Chondrocyte (in vitro differentiated cells): ENCODE measurements at regions not wholly inside any gene's neighbourhood (a gene's known extent, or its start where the extent isn't known, plus 50 kb on each side); places are given as distances from the start of the nearest gene placed in this dataset.
A peak's percentile ranks its signal among the peaks of the same experiment; 100 is the strongest.

ENCODE experiments used
- DNase-seq: peaks from one replicate; pipeline ENCODE4 v3.0.0; 2021; ENCODE audit warnings: mixed read lengths, low spot score
- H3K27ac Mint-ChIP-seq: one replicate; pipeline ENCODE4 v1.8.0; 2021; ENCODE audit warnings: mild to moderate bottlenecking, moderate library complexity, mixed read lengths; ENCODE audit not compliant: unreplicated experiment
- H3K27me3 Mint-ChIP-seq: 2 replicates; pipeline ENCODE4 v1.8.0; 2021; ENCODE audit warnings: low read depth, mixed read lengths
- H3K36me3 Mint-ChIP-seq: 2 replicates; pipeline ENCODE4 v1.8.0; 2021; ENCODE audit warnings: low read depth, mixed read lengths
- H3K4me1 Mint-ChIP-seq: 2 replicates; pipeline ENCODE4 v1.8.0; 2021; ENCODE audit warnings: low read depth, mild to moderate bottlenecking, mixed read lengths
- H3K4me3 Mint-ChIP-seq: one replicate; pipeline ENCODE4 v1.8.0; 2021; ENCODE audit warnings: mild to moderate bottlenecking, moderate library complexity, mixed read lengths; ENCODE audit not compliant: unreplicated experiment
- H3K9me3 Mint-ChIP-seq: 2 replicates; pipeline ENCODE4 v1.8.0; 2021; ENCODE audit warnings: low read depth, mixed read lengths
- TF ChIP-seq, protein P1 (sequence below): fragments of 200-600 bp; sonication (generic); IDR thresholded peaks from 2 replicates; pipeline ENCODE4 v1.5.0; 2021; ENCODE audit warnings: antibody characterized with exemption, mild to moderate bottlenecking, moderate library complexity

DNA sequence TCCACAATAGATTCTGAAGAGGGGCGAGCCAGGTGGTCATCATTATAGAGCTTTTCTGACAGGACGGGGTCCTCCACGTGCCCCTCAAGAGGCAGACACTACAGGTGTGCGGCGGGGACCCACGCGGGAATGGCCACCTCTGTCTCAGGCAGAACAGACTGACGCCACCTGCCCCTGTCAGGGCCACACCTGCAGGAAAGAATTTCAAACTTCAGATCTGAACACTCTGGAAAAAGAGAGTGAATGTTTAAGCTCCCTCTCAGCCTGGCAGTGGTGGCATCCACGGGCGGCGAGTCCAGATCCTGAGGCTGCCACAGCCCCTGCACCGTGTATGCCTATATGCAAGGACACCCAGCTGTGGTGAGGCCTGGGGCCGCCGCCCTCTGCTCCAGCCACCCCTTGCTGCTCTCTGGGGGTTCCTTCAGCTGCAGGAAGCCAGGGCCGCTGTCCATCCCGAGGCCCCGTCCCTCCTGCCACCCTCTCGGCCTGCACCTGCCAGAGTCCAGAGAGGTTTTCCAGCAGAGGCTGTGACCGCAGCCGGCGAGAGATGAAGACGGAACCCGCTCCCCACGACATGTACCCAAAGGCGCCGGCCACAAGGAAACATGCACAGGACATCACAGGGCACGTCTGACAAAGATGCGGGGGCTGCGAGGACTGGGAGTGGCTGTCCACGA lies 234.9 kb downstream of the ERMARD start:
- TF ChIP-seq, protein P1, sequence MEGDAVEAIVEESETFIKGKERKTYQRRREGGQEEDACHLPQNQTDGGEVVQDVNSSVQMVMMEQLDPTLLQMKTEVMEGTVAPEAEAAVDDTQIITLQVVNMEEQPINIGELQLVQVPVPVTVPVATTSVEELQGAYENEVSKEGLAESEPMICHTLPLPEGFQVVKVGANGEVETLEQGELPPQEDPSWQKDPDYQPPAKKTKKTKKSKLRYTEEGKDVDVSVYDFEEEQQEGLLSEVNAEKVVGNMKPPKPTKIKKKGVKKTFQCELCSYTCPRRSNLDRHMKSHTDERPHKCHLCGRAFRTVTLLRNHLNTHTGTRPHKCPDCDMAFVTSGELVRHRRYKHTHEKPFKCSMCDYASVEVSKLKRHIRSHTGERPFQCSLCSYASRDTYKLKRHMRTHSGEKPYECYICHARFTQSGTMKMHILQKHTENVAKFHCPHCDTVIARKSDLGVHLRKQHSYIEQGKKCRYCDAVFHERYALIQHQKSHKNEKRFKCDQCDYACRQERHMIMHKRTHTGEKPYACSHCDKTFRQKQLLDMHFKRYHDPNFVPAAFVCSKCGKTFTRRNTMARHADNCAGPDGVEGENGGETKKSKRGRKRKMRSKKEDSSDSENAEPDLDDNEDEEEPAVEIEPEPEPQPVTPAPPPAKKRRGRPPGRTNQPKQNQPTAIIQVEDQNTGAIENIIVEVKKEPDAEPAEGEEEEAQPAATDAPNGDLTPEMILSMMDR: no peak
- Mint-ChIP-seq H3K36me3 (no peaks in the 10 kb centered on the region), H3K4me1 (no peaks in the 10 kb centered on the region), H3K27me3 (peaks cover 18% of the 10 kb centered on the region), H3K9me3 (no peaks in the 10 kb centered on the region), H3K4me3 (no peak overlapping the region), H3K27ac (no peak overlapping the region)
- peak; percentile 74 for DNase-seq

DNA sequence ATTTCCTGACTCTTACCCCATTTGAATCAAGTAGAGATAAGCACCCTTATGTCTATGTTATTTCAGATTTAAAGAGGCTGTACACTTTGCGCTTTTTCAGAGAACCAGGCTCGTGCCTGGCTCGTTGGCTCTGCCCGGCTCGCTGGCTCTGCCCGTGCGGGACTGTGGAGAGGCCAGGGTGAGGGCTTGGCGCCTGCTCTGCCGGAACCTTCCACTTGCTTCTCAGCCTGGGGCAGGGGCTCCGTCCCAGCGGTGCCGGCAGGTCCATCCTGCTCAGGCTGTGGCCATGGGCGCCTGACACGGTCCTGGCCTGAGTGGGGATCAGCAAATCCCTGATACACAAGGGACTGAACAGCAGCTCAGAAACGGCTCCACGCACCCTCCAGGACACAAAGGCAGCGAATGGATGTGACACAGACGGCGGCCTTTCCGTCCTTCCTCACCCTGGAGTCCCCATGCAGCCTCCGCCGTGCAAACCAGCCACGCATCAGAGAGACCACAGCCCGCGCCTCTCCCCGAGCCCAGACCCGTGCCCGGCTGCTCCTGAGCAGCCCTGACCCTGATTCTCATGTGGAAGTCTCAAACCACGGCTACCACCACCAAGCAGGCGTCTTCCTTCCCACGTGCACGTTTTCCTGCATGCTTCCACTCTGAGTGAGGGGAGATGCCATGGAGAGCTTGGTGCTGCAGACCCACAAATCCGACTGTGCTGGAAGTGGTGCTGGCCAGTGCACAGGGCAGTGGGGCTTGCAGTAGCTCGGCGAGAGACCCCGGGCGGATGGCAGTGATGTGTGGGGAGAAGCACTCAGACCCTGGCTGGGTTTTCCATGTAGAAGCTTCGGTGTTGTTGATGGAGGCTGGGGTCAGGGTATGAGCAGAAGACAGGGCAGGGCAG lies 233.9 kb downstream of the ERMARD start:
- H3K4me1 Mint-ChIP-seq: no peaks in the 10 kb centered on the region
- TF ChIP-seq, protein P1: no peak

DNA sequence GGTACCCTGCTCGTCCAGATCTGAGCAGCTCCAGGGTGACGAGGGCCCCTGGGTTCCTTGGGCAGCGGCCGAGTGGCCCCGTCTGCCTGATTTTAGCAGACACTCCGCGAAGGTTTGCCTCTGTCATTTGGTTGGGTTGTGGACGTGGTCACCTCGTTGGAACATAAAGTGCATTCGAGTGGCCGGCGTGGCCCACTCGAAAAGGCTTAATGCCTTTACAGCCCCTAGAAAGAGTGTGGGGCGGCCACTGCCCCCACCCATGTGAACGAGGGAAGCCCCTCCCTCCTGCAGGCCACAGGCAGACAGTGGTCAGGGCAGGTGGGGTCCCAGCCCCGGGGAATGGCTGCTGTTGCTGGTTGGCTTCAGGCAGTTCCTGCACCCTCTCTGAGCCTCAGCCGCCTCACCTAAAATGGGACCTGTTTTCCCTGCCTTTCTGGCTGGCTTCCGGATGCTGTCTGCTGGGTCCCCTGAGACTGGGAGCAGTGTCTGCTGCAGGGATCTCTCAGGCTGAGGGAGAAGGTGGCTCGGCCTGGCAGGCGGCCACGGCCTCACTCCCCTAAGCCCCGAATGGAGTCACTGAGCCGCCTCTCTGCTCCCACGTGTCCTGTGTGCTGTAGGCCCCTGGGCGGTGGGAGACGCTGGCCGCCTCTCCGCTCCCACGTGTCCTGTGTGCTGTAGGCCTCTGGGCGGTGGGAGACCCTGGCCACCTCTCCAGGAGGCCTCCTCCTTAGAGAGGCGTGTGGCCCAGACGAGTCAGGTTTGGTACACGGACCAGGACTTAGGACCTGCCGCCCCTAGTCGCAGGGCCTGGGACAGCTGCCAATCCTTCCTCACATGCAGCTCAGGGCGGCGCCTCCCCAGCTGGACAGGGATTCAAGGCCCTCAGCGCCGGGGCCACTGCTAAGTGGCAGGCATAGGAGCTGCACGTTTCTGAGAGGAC lies 233.0 kb downstream of the ERMARD start:
- Mint-ChIP-seq H3K27ac (no peak overlapping the region), H3K4me1 (no peaks in the 10 kb centered on the region), H3K36me3 (no peaks in the 10 kb centered on the region), H3K4me3 (no peak overlapping the region), H3K9me3 (no peaks in the 10 kb centered on the region), H3K27me3 (peaks cover 24% of the 10 kb centered on the region)
- DNase-seq: peak; percentile 84
- TF ChIP-seq, protein P1: no peak

More for the DNA sequence above, 233.9 kb downstream of the ERMARD start:
- peaks cover 23% of the 10 kb centered on the region for H3K27me3 Mint-ChIP-seq
- no peaks in the 10 kb centered on the region for H3K36me3 Mint-ChIP-seq
- H3K4me3 Mint-ChIP-seq: no peak overlapping the region
- DNase-seq: peak; percentile 92
- no peak overlapping the region for H3K27ac Mint-ChIP-seq
- no peaks in the 10 kb centered on the region for H3K9me3 Mint-ChIP-seq

DNA sequence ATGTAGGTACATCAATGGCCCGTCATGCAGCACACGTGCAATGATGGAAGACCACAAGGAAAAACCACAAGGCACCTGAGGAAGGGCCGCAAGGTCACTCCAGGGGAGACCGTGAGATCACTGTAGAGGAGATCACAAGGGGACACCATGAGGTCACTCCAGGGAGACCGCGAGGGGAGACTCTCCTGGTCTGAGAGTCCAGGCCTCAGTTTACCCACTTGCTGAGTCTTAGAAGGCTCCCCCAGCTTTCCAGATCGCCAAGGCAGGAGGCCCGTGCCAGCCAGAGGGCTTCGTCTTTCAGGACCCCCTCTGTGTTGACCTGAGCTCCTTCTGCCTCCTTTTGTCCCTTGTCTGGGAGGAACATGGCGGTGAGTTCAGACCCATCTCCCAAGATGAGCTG lies 232.2 kb downstream of the ERMARD start:
- Mint-ChIP-seq H3K4me3 (no peak overlapping the region), H3K9me3 (no peaks in the 10 kb centered on the region), H3K27me3 (peaks cover 30% of the 10 kb centered on the region), H3K36me3 (no peaks in the 10 kb centered on the region), H3K4me1 (no peaks in the 10 kb centered on the region), H3K27ac (no peak overlapping the region)
- TF ChIP-seq, protein P1: no peak
- peak; percentile 47 for DNase-seq
